Neural progenitor cell (in vitro differentiated cells): ENCODE measurements at regions not wholly inside any gene's neighbourhood (a gene's known extent, or its start where the extent isn't known, plus 50 kb on each side); places are given as distances from the start of the nearest gene placed in this dataset.

Experiments
- CTCF ChIP-seq: fragments of 200-600 bp; sonication (generic); IDR thresholded peaks from 2 replicates; pipeline ENCODE4 v1.5.1; 2017; ENCODE audit warnings: antibody characterized with exemption, mild to moderate bottlenecking
- EZH2 ChIP-seq: fragments of 200-600 bp; sonication (generic); IDR thresholded peaks from 2 replicates; pipeline ENCODE4 v1.6.1; 2017; ENCODE audit warnings: antibody characterized with exemption, mild to moderate bottlenecking, moderate library complexity
- EZH2phosphoT487 ChIP-seq: fragments of 200-600 bp; sonication (generic); IDR thresholded peaks from 2 replicates; pipeline ENCODE4 v1.6.1; 2017; ENCODE audit warnings: antibody characterized with exemption

- TF ChIP-seq CTCF (no peak), EZH2phosphoT487 (no peak), EZH2 (no peak)
Measured at GRCh38 chr3:118000219-118000618, 1034.4 kb downstream of the IGSF11 start.
